ENCODE measurements at regions not wholly inside any gene's neighbourhood (a gene's known extent, or its start where the extent isn't known, plus 50 kb on each side); places are given as distances from the start of the nearest gene placed in this dataset.

DNA sequence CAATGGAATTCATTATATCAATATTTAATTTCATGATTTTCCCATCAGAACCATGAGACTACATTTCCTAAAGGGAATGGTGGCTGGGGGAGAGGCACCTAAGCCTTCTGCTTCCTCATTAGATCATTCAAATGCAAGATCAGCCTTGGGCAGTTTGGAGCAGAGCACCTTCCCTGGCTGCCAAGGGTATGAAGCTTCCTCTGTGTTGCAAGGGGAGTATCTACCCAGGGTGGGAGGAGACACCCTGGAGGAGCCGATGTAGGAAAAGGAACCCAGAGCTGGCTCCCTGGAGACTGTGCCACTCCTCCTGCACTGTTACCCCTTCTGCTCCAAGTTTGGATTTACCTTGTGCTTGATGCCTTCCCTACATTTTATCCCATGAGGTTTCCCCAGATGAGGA lies 299.7 kb upstream of the PRDM1 start:
- no peak for DNase-seq

DNA sequence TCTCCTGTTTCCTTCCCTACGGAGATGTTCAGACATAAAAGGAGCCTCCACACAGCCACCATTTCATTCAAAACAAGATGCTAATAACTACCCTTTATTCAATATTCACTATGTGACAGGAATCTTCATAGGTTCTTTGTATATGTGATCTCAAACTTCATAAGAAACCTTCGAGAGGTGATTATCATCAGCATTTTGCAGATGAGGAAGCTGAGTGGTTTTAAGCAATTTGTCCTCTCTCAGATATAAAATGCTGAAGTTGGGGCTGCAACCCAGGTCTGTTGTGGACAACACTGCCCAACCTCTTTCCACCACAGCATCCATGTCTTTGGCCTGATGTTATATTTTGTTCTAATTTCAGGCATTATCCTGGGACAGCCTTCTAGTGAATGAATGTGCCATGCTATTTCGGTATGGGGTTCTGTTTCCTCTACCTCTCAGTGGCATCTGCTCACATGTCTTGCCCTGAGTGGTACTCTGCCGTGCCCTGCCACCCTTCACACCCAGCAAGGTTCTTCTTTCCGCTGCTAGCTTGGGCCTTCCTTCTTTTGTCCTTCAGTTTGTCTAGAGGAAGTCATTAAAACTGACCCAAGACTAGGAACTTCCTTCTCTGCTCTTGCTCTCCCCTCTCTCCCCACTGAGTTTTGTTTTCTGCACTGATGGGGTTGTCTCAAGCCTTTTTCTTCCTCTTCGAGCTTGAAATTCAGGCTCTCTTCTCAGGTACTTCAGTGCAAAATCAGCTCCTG lies 300.9 kb upstream of the PRDM1 start:
- no peak for DNase-seq

DNA sequence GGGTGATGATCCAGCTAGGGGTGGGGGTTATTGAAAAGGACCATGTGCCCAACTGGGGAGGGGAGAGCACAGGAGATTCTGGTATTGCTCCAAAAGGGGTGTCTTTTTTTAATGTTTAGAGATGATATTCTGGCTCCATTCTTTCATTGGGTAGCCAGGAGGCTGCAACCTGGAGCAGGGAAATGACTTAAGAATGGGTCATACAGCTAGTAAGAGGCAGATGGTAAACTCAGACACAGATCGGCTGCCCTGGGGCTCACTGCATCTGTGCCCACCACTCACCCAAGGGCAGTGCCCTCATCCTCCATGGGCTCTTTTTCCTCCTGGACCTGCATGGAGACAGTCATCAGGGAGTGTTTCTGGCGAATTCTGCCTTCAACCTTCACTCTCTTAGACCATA lies 302.0 kb upstream of the PRDM1 start:
- DNase-seq: no peak

DNA sequence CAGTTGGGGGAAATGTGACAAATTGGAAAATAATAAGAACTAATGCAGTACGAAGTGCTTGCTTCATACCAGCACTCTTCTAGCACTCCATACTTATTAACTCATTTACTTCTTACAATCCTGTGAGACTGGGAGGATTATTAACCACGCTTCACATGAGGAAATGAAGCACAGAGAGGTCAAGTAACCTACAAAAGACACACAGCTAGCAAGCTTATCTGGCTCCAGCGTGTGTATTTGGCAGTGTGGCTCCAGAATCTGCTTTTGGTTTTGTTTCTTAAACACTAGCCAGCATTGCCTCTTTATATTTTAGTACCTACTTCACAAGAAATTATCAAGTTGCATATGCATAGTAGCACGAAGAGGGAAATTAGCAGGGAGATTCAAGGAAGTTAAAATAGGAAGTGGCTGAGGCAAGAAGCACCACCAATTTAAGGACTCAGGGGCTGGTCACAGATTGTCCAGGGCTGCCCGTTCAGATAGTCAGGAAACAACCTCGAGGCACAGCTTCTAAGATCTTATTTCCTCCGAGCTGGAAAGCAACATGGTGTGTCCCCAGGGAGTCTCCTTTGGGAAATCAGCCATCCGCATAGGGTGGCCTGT lies 302.7 kb upstream of the PRDM1 start:
- no peak for DNase-seq

DNA sequence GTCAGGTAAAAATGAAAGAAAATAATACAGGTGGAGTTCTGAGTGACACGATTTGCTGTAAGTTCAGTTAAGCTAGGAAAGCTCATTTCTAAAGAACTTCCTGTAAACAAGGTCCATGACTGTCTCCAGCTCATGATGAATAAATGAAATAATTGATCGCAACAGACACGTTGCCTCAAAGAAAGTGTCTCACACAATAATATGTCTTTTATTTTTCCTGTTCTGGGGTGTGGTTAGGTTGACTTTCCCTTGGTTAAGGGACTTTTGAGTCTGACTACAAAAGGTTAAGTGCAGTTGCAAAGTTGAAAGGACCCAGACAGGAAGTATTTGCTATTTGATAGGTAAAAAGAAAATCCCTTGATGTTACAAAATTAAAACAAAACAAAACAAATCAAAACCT lies 304.2 kb upstream of the PRDM1 start:
- DNase-seq: no peak

DNA sequence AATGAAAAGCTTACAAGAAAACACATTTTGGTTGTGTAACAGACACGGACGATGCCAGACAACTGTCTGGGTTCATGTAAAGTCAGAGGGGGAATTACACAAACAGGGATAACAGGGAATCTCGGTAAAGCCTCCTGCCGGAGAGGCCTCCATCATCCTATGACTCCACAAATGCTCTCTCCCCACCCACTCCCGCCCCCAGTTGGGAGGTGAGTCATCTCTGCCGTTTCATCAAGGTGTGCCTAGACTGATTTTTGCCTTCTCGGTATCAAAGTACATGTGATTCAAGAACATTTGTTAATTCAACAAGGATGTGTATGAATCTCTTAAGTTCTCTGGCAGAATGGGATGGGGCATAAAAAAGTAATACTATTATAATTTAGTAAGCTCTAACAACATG lies 304.9 kb upstream of the PRDM1 start:
- DNase-seq: no peak

DNA sequence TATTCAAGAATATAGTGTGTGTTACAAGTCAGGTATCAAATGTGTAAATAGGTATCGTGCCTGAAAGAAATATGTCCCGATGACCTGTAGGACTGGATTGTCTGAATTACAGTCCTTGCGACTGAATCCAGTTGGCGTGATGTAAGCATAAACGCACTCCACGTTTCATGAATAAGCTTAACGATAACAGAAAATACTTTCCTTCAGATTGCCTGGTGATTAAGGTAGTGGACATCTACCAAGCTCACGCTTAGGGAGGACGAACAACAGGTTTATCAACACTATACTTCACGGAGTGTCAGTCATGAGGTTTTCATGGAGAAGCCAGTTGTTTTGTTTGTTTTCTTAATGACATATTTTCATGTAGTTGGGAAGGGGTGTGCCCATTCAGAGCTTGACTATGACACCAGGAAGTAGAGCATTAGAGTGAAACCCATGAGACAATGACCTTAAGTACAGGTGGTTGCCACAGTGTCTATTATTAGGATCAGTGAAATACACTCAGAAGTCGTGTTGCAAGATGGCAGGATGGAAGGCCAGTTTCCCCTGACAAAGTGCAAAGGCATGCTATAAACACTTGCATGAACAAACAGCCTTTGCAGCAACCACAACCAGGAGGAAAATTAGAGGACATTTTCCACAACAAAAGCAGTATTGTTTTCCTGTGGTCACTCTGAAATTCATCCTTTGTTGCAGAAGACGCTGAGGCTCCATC lies 305.8 kb upstream of the PRDM1 start:
- DNase-seq: no peak

DNA sequence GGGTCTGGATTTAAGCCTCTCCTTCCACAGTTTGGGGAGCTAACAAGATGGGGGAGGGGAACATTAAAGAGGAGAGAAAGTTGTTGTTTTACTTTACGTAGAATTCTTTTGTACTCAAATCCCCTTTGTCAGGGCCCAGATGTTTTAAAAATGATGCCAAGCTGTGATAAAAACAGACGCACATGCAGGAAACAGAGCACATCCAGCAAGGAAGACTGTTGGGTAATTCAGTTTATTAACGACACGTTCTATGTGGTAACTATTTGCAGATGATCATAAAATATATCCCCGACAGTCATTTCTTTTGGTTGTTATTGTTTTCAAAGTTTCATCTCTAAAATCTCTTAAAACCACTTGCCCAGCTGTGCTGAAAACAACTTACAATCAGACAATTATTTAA lies 307.0 kb upstream of the PRDM1 start:
- DNase-seq: no peak

DNA sequence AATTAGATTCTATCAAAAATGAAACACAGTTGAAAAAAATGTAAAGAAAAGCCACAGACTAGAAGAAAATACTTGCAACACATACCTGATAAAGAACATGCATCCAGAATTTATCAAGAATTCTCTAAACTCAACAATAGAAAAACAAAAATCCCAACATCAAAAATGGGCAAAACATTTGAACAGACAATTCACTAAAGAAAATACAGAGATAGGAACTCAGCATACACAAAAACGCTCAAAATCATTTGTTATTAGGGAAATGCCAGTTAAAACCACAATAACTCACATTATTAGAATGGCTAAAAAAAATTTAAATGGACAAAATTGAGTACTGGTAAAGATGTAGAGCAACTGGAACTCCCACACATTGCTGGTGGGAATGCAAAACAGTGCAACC lies 311.0 kb upstream of the PRDM1 start:
- DNase-seq: no peak

DNA sequence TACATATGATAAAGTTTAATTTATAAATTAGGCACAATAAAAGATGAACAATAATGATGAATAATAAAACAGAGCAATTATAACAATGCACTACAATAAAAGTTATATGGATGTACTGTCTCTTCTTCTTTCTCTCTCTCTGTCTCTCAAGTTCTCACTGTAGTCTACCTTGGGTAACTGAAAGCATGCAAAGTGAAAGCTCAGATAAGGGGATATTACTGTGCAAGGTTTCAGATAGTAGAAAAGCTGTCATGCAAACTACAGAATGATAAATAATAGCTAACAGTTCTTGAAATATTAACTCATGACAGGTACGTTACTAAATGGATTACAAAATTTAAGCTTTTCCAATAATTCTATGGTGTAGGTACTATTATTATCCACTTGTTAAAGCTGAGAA lies 311.9 kb upstream of the PRDM1 start:
- no peak for DNase-seq

DNA sequence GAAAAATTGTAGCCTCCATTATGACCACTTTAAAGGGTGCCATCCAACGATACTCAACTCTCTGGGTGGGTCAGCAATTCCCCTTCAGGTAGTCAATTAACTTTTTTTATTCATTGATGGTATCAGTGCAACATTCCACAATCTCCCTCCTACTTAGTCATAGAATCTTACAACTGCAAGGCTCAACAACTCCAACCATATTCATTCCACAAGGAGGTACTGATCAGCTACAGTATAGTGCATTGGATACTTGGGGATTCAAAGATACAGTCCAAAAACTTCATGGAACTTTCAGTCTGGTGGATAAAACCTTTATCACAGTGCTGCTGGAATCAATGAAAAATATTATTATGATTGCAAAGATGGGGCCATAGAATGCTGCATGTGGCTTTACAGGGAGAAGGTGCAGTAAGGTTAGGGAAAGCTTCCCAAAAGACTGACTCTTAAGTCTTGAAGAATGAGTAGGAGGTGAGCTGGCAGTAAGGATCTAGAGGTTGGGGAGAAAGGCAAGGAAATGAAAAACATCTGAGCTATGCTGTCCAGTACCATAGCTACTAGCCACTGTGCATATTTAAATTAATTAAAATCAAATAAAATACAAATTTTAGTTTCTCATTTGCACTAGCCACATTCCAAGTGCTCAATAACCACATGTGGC lies 314.7 kb upstream of the PRDM1 start:
- no peak for DNase-seq

DNA sequence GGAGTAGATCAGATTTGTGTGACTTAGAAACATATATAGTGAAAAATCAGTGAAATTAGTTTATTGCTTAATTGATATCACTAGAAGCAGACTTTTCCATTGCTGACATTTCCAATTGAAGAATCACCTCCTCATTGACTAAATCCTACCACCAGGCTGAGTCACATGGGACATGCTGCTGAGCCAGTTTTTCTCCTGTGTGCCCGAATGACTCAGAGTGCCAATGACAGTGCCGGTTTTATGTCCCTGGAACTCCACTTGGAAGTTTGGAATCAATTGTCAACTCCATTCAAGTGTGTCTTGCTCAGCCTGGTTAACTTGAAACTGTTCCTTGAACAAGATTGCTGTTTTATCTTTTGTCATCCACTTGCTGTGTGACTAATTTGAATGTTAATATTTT lies 316.1 kb upstream of the PRDM1 start:
- DNase-seq: no peak

DNA sequence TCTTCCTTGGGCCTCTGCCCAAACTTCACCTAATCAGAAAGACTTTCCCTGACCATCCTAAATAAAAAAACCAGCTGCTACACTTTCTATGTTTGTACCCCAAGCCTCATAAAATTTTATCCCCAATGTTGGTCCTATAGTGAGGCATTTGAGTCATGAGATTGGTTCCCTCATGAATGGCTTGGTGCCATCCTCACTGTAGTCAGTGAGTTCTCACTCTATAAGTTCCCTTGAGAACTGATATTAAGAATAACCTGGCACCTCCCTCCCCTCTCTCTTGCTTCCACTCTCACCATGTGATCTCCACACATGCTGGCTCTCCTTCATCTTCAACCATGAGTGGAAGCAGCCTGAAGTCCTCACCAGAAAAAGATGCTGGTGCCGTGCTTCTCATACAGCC lies 316.9 kb upstream of the PRDM1 start:
- no peak for DNase-seq

DNA sequence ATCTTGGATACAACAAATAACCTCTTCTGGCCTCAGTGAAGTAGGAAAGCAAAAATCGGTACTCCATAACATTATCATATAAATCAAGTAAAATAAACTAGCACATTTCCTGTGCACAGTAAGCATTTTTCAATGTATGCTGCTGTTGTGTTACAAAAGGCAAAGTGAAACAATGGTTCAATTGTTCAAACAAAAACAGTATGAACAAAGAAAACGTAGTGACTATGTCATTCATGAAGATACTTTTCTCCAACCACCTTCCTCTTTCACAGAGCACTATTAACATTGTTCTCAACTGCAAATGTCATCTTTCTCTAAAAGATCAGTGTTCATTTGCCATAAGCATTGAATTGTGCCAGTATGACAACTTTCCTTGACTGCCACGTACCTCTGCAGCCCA lies 318.6 kb upstream of the PRDM1 start:
- no peak for DNase-seq

DNA sequence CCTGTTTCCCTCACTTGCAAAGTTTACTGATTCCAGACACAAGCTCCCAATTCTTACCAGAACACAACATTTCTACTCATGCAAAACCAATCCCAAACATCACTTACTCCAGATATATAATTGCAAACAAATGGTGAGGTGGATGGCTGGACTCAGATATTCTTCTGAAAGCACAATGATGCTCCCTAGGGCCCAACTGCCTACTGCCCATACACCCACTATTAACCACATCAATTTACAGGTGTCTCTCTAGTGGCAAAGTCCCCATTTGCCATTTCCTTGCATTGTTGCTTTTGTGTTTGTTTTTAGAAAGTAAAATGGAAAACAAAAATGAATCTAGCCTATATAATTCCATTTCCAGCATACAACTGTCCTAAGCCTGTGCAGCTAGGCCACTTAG lies 320.9 kb upstream of the PRDM1 start:
- no peak for DNase-seq

DNA sequence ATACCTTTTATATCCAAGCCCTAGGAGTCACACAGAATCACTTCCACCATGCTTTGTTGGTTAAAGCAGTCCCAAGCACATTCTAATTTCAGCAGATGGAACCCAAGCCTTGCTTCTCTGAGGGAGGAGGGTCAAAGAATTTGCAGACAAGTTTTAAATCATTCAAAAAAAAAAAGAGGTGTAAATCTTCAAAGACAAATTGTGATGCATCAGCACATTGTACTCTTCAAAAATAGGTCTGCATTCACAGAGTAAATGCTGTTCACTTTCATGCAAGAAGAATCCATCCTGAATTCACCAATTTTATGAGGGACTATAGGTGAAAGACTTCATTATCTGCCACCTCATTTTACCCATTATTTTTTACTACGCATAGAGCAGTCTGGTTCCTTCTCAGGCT lies 321.8 kb upstream of the PRDM1 start:
- no peak for DNase-seq

DNA sequence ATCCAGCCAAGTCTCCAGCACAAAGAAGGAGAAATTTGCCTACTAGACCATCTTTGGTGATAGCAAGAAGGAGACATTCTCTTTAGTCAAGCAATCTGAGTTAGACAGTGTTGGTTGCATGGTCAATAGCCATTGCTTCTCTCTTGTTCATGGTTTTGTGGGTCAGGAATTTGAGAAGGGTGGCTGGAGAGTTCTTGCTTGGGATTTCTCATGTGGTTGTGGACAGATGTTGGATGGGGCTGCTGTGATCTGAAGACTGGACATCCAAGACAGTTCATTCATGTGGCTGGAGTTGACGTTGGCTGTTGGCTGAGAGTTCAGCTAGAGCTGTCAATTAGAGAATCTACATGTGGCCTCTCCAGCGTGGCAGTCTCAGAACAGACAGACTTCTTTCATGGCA lies 322.3 kb upstream of the PRDM1 start:
- no peak for DNase-seq

DNA sequence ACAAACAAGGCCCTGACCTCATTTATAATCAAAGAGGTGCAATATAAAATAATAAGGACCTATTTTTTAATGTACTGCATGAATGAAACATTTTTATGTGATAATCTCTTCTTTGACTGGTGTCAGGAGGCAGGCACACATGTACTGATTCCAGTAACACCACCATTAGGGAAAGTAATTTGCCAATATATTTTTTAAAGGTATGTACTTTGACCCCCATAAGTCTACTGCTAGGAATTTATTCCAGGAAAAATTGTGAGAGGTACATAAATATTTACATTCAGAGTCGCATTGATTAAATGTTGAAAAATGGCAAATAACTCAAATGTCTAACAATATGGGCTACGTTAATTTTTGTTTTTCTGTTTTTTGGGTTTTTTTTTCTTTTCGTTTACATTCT lies 325.4 kb upstream of the PRDM1 start:
- no peak for DNase-seq

DNA sequence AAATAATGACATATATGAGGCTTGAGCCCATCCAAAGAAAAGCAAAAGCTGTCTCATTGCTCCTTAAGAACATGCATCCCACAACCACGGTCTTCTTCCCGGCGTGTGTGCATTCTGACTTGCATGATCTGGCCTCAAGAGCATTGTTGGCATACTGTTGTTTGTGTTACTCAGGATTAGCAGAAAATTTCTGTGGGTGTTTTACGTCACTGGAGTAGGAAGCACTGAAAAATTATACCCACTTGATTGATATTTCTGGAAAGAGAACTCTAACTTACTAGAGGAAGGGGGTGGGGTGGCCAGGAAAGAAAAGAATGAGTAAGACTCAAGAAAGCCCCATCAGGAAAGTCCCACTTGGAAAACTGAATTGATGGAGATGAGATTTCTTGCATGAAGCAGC lies 326.2 kb upstream of the PRDM1 start:
- no peak for DNase-seq

DNA sequence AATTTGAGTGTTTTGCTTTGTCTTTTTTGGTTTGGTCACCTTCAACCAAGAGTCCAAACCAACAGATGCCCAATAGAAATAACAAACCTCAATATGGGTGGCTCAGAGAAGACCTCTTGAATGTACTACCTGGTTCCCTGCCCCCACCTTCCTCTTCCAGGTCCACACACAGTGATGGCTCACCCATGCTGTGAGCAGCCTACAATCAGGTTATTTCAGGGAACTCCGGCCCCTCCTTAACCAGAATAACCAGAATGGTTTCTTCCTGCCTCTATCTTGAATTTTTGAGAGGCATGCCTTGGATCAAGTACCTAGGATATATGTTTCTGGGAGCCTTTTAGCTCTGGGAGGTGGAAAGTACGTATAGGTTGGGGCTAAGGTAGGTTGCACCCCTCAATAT lies 327.1 kb upstream of the PRDM1 start:
- DNase-seq: no peak

DNA sequence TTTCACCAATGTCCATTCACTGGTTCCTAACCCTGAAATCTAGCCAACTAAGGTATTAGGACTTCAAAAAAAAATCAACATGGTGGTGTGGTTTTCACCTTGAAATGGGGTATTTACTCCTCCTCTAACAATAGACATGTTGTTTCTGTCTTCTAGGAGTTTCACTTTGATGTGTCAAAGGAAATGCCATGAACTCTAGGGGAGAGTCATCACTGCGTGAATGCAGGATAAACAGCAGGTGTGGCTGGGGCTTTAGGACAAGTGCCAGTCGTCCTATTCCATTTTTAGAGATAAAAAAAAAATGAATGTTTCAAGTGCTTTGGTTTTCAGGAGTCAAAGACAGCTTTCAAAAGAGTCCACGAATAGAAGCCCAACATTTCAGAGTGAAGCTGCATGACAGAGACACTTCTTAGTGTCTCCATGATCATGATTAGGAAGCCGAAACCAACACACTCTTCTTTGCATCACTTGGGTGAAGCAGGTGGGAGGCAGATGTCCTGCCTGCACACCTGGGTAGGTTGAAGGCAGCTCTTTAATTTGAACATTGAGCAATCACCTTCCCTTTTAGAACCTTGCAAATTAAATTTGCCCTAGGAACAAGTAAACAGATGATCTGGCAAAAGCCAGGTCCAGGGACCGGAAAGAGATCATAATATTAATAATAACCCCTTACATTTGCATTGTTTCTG lies 328.5 kb upstream of the PRDM1 start:
- peak; percentile 14 for DNase-seq

DNA sequence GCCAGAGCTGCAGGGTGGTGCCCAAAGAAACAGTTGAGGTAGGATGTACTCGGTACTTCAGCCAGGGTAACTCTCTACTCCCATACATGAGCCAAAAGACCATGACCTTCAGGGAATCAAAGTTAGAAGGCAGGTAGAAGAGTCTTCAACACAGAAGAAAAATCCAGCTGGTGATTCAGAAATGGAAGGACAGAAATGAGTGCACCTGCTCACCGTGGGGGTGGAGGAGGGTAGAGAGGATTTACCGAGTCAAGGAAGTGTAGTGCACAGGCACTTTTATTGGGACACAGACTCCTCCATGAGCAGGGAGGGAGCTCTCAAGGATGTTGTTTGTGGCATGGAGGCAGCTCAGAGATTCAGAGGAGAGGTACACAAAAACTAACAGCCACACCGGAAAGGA lies 330.3 kb upstream of the PRDM1 start:
- DNase-seq: no peak

DNA sequence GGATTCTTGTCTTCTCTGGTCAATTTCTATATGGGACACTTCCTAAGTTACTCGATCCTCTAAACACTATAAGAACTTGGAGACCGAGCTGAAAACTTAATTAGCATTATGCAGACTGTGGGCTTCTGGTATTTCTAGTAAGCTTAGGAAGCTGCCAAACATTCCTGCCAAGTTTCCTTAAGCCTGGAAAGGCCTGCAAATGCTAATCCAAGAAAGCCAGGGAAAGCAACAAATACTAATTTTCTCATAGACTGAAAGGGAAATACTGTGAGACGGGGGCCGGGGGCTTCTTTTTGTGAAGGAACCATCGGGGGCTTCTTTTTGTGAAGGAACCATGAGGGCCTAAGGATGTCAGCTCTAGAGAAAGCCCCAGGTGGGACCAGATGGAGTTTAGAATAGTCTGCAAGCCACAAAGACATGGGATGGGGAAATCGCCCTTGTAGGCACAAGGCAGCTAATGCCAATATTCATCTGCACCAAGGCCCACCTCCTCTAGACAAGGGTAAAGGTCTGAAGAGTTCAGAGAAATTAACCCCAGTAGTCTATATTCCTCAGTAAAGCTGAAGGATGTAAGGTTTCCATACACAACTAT lies 332.4 kb upstream of the PRDM1 start:
- no peak for DNase-seq

Measured in NCI-H1417 treated with DMSO at 0.1 percent for 48 hours (cell line).